Endothelial cell of umbilical vein (primary cell): ENCODE measurements at regions not wholly inside any gene's neighbourhood (a gene's known extent, or its start where the extent isn't known, plus 50 kb on each side); places are given as distances from the start of the nearest gene placed in this dataset.

Experiments used
- BruUV-seq: library from RNA; stranded (reverse); fragments of 400-500 nt; replicated peaks from 2 replicates; lab custom pipeline; 2021; lab: Mats Ljungman, UMichigan
- CTCF ChIA-PET: fragments of 300-600, 350-600 bp; sonication (Branson Sonifier 250); formaldehyde crosslinking; loops from one replicate; lab custom pipeline; 2021; ENCODE audit warnings: antibody characterized with exemption, inconsistent platforms; lab: Charles Lee
- POLR2A ChIA-PET: fragments of 300-600, 350-600 bp; sonication (Branson Sonifier 250); formaldehyde crosslinking; loops from one replicate; lab custom pipeline; 2021; ENCODE audit warnings: antibody characterized with exemption, inconsistent platforms; lab: Charles Lee
- DNase-seq: peaks from one replicate; pipeline ENCODE4 v3.0.0-alpha.2; 2011; ENCODE audit warnings: low read depth, low spot score
- FAIRE-seq: peaks from 2 replicates; lab custom pipeline; 2011; peaks lifted over from hg19 to GRCh38; lab: Jason Lieb, UNC
- H2AFZ ChIP-seq: 2 replicates; pipeline ENCODE4 v1.6.0; 2012; ENCODE audit warnings: low read depth, low read length, control low read depth, inconsistent platforms
- H3K27ac ChIP-seq: 2 replicates; pipeline ENCODE4 v1.5.1; 2011; ENCODE audit warnings: low read depth, mild to moderate bottlenecking, control low read depth, low read length, moderate library complexity; ENCODE audit not compliant: insufficient read depth
- H3K27me3 ChIP-seq, 2 experiments: 2 replicates each; pipeline versions ENCODE4 v1.6.0 to v1.6.1; 2011; ENCODE audit warnings: low read length in 2 of 2, mixed read lengths in 1 of 2; ENCODE audit not compliant: control insufficient read depth in 2 of 2, insufficient read depth in 2 of 2
- H3K36me3 ChIP-seq, 2 experiments: 2 replicates in 1 of 2; 3 replicates in 1 of 2; pipeline ENCODE4 v1.5.1; 2011; ENCODE audit warnings: low read length in 2 of 2, mild to moderate bottlenecking in 1 of 2, moderate library complexity in 1 of 2; ENCODE audit not compliant: control insufficient read depth in 2 of 2, insufficient read depth in 2 of 2; ENCODE audit errors: extremely low read depth in 1 of 2
- H3K4me1 ChIP-seq: 3 replicates; pipeline ENCODE4 v1.5.1; 2011; ENCODE audit warnings: mild to moderate bottlenecking, low read length; ENCODE audit not compliant: control insufficient read depth, insufficient read depth; ENCODE audit errors: extremely low read depth
- H3K4me2 ChIP-seq: 2 replicates; pipeline ENCODE4 v1.6.1; 2011; ENCODE audit warnings: low read length, control low read depth, mixed read lengths; ENCODE audit not compliant: insufficient read depth
- H3K4me3 ChIP-seq, 3 experiments: fragments of 200-600 bp in 1 of 3; sonication (generic), shearing (Covaris generic) in 1 of 3; replicated peaks in 1 of 3; 2 replicates each; pipeline ENCODE4 v1.5.1; 2011 to 2016; ENCODE audit warnings: control low read depth in 3 of 3, low read length in 3 of 3, mild to moderate bottlenecking in 2 of 3, inconsistent platforms in 1 of 3, low read depth in 1 of 3, moderate library complexity in 1 of 3; ENCODE audit not compliant: insufficient read depth in 1 of 3
- H3K79me2 ChIP-seq: 2 replicates; pipeline ENCODE4 v1.6.0; 2012; ENCODE audit warnings: low read length, inconsistent platforms; ENCODE audit not compliant: control insufficient read depth, insufficient read depth
- H3K9ac ChIP-seq: replicated peaks from 2 replicates; pipeline ENCODE3; 2011; ENCODE audit warnings: low read length, control low read depth; ENCODE audit not compliant: insufficient read depth; ENCODE audit errors: extremely low read depth
- H3K9me1 ChIP-seq: replicated peaks from 3 replicates; pipeline ENCODE4 v1.6.0; 2011; ENCODE audit warnings: mild to moderate bottlenecking, low read length; ENCODE audit not compliant: control insufficient read depth, insufficient read depth; ENCODE audit errors: extremely low read depth
- H3K9me3 ChIP-seq: replicated peaks from 2 replicates; pipeline ENCODE4 v1.5.1; 2012; ENCODE audit warnings: low read length, inconsistent platforms; ENCODE audit not compliant: control insufficient read depth, insufficient read depth
- H4K20me1 ChIP-seq: replicated peaks from 2 replicates; pipeline ENCODE3; 2011; ENCODE audit warnings: mild to moderate bottlenecking, low read length; ENCODE audit not compliant: control insufficient read depth, insufficient read depth; ENCODE audit errors: extremely low read depth
- EZH2 ChIP-seq: IDR thresholded peaks from 2 replicates; pipeline ENCODE4 v1.6.1; 2012; ENCODE audit warnings: borderline replicate concordance, low read depth, mild to moderate bottlenecking, moderate library complexity, low read length, inconsistent platforms; ENCODE audit not compliant: severe bottlenecking
- FOS ChIP-seq: IDR thresholded peaks from 2 replicates; pipeline ENCODE4 v1.6.1; 2011; ENCODE audit warnings: mild to moderate bottlenecking, low read length, moderate library complexity, borderline replicate concordance; ENCODE audit not compliant: insufficient read depth
- GATA2 ChIP-seq: IDR thresholded peaks from 2 replicates; pipeline ENCODE4 v1.7.0; 2011; ENCODE audit warnings: low read depth, mild to moderate bottlenecking, moderate library complexity, mixed read lengths, low read length; ENCODE audit not compliant: insufficient read length, insufficient read depth
- JUN ChIP-seq: IDR thresholded peaks from 2 replicates; pipeline ENCODE4 v1.6.1; 2011; ENCODE audit warnings: borderline replicate concordance, low read depth; ENCODE audit not compliant: insufficient read length, insufficient read depth
- MYC ChIP-seq: IDR thresholded peaks from one replicate; pipeline ENCODE4 v1.6.1; 2011; ENCODE audit warnings: mild to moderate bottlenecking, low read depth, low read length
- POLR2A ChIP-seq: IDR thresholded peaks from 2 replicates; pipeline ENCODE4 v1.6.1; 2012; ENCODE audit warnings: low read depth, mild to moderate bottlenecking, control low read depth, low read length
- POLR2AphosphoS5 ChIP-seq: IDR thresholded peaks from 2 replicates; pipeline ENCODE4 v1.6.1; 2012; ENCODE audit warnings: low read depth, mild to moderate bottlenecking, control low read depth, low read length, moderate library complexity; ENCODE audit not compliant: insufficient read depth
- dilution Hi-C: fragments of 300-500 bp; cut with MboI; formaldehyde crosslinking; loops from one replicate; pipeline ENCODE4 v1.15.0; 2019; ENCODE audit warnings: low sequenced_read_pairs; ENCODE audit not compliant: extremely low pct_ligation_motif_present
- intact Hi-C: fragments of 100-400 bp; cut with micrococcal nuclease; formaldehyde crosslinking; loops from one replicate; pipeline ENCODE4 v1.10.0; 2022
- TF ChIP-seq, protein P1 (sequence below): IDR thresholded peaks from 2 replicates; pipeline ENCODE4 v1.6.1; 2011; ENCODE audit not compliant: insufficient read depth, insufficient read length
- TF ChIP-seq, protein P2 (sequence below), 2 donors: IDR thresholded peaks; 1 replicate in 1 of 2; 2 replicates in 1 of 2; pipeline ENCODE4 v1.5.1; 2011; ENCODE audit warnings: low read length in 2 of 2, mild to moderate bottlenecking in 2 of 2, moderate library complexity in 2 of 2, control low read depth in 1 of 2, inconsistent platforms in 1 of 2, low read depth in 1 of 2; ENCODE audit not compliant: insufficient read depth in 1 of 2; ENCODE audit errors: extremely low read depth in 1 of 2

DNA sequence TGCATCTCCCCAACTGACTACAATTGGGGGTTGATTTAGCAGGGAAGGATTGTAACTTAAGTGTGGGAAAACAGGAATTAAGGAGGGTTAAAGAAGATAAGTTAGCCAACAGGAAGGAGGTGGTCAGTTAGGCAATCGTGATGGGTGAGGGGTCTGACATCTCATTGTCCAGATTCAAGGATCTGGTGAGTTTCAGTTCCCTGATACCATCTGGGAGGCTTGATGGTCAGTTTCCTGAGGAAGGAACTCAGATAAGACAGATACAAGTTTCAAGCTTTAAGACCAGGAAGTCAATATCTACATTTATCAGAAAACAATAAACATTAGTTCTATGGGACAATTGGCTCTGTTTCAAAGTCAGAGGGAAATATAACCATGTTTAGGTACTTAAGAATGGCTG, 601.8 kb downstream of the SLITRK6 start:
- ChIA-PET CTCF (no interaction called here), POLR2A (no interaction called here)
- H3K4me3 ChIP-seq: no peak overlapping the region
- DNase-seq: peak; percentile 55
- no TSS peak for BruUV-seq
- dilution Hi-C loops (no loop called here), intact Hi-C loops (no loop called here)
- no peaks in the 10 kb centered on the region for H3K4me1 ChIP-seq
- no peak overlapping the region for H3K9ac ChIP-seq
- no peak for FAIRE-seq
- no peaks in the 10 kb centered on the region for H4K20me1 ChIP-seq
- H2AFZ ChIP-seq: no peak overlapping the region
- H3K27ac ChIP-seq: no peak overlapping the region
- no peaks in the 10 kb centered on the region for H3K9me1 ChIP-seq
- H3K36me3 ChIP-seq: no peaks in the 10 kb centered on the region
- no peaks in the 10 kb centered on the region for H3K79me2 ChIP-seq
- H3K4me2 ChIP-seq: no peak overlapping the region
- TF ChIP-seq GATA2: peak; percentile 97
- peak; percentile 24 for TF ChIP-seq FOS
- no peak for TF ChIP-seq MYC
- no peaks in the 10 kb centered on the region for H3K27me3 ChIP-seq
- H3K9me3 ChIP-seq: no peaks in the 10 kb centered on the region

DNA sequence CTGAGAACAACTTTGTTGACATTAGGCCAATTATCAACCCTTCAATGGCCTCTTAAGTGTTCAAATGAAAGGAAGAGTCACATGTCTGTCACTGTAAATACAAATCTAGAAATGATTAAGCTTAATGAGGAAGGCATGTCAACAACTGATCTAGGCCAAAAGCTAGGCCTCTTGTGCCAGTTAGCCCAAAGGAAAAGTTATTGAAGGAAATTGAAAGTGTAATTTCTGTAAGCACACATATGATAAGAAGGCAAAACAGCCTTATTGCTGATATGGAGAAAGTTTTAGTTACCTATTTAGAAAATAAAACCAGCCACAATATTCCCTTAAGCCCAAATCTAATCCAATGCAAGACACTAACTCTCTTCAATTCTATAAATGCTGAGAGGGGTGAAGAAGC, 604.7 kb downstream of the SLITRK6 start:
- dilution Hi-C loops (no loop called here), intact Hi-C loops (no loop called here)
- no peak for DNase-seq
- no peaks in the 10 kb centered on the region for H3K79me2 ChIP-seq
- no peaks in the 10 kb centered on the region for H3K9me3 ChIP-seq
- H3K9me1 ChIP-seq: no peaks in the 10 kb centered on the region
- no peak overlapping the region for H3K4me3 ChIP-seq
- POLR2A ChIA-PET: no interaction called here
- no peaks in the 10 kb centered on the region for H4K20me1 ChIP-seq
- no peak overlapping the region for H3K27ac ChIP-seq
- H3K4me1 ChIP-seq: no peaks in the 10 kb centered on the region
- H2AFZ ChIP-seq: no peak overlapping the region
- TF ChIP-seq EZH2 (no peak), MYC (no peak), FOS (no peak), POLR2AphosphoS5 (no peak), GATA2 (no peak), POLR2A (no peak), JUN (no peak)
- TF ChIP-seq, protein P1, sequence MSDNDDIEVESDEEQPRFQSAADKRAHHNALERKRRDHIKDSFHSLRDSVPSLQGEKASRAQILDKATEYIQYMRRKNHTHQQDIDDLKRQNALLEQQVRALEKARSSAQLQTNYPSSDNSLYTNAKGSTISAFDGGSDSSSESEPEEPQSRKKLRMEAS: no peak
- TF ChIP-seq, protein P2, sequence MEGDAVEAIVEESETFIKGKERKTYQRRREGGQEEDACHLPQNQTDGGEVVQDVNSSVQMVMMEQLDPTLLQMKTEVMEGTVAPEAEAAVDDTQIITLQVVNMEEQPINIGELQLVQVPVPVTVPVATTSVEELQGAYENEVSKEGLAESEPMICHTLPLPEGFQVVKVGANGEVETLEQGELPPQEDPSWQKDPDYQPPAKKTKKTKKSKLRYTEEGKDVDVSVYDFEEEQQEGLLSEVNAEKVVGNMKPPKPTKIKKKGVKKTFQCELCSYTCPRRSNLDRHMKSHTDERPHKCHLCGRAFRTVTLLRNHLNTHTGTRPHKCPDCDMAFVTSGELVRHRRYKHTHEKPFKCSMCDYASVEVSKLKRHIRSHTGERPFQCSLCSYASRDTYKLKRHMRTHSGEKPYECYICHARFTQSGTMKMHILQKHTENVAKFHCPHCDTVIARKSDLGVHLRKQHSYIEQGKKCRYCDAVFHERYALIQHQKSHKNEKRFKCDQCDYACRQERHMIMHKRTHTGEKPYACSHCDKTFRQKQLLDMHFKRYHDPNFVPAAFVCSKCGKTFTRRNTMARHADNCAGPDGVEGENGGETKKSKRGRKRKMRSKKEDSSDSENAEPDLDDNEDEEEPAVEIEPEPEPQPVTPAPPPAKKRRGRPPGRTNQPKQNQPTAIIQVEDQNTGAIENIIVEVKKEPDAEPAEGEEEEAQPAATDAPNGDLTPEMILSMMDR (IDR thresholded peaks at IDR 0.05; ENCODE audit: extremely low read depth in 1 of 2, insufficient read depth in 1 of 2, low read depth in 1 of 2, low read length in 2 of 2): no peak
- H3K36me3 ChIP-seq: no peaks in the 10 kb centered on the region
- H3K9ac ChIP-seq: no peak overlapping the region
- FAIRE-seq: no peak
- H3K27me3 ChIP-seq: no peaks in the 10 kb centered on the region
- BruUV-seq: no TSS peak
- no peak overlapping the region for H3K4me2 ChIP-seq
- CTCF ChIA-PET: no interaction called here
